ENCODE measurements at regions not wholly inside any gene's neighbourhood (a gene's known extent, or its start where the extent isn't known, plus 50 kb on each side); places are given as distances from the start of the nearest gene placed in this dataset.

DNA sequence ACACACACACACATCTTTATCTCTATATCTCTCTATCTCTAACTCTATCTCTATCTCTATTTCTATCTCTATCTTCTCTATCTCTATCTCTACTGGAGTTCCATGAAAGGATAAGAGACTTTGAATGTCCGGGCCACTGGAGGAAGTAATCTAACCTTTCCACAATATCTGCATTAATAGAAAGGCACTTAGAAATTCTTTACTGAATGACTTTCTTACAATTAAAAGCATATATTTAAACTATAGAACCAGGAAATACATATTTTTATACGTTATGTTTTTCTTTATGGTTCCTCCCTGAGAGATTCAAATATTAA, 234.9 kb downstream of the TRIB2 start:
- CTCF ChIA-PET = interaction anchor here (2.1 to 2.9 kb wide), 3 partner anchors 12 to 55 kb away, joined by 5 to 12 read pairs (median 12); no protein-coding TSS in a partner anchor
- Histone ChIP-seq H3K9ac (replicated peaks; ENCODE audit: extremely low read depth, insufficient read depth, low read length) (no peak overlapping the region), H3K79me2 (ENCODE audit: control insufficient read depth, insufficient read depth, low read length) (no peaks in the 10 kb centered on the region), H3K4me3 (replicated peaks in 1 of 3; ENCODE audit: insufficient read depth in 1 of 3, low read depth in 1 of 3, low read length in 3 of 3) (no peak overlapping the region), H3K4me1 (ENCODE audit: control insufficient read depth, extremely low read depth, insufficient read depth, low read length) (peaks cover 17% of the 10 kb centered on the region), H3K36me3 (ENCODE audit: control insufficient read depth in 2 of 2, extremely low read depth in 1 of 2, insufficient read depth in 2 of 2, low read length in 2 of 2) (no peaks in the 10 kb centered on the region), H3K9me1 (replicated peaks; ENCODE audit: control insufficient read depth, extremely low read depth, insufficient read depth, low read length) (no peaks in the 10 kb centered on the region), H3K27me3 (ENCODE audit: control insufficient read depth in 2 of 2, insufficient read depth in 2 of 2, low read length in 2 of 2) (no peaks in the 10 kb centered on the region), H4K20me1 (replicated peaks; ENCODE audit: control insufficient read depth, extremely low read depth, insufficient read depth, low read length) (no peaks in the 10 kb centered on the region), H3K9me3 (replicated peaks; ENCODE audit: control insufficient read depth, insufficient read depth, low read length) (no peaks in the 10 kb centered on the region), H3K4me2 (ENCODE audit: insufficient read depth, low read length) (peak overlapping the region; percentile 90), H3K27ac (ENCODE audit: insufficient read depth, low read depth, low read length) (peak overlapping the region; percentile 54), H2AFZ (ENCODE audit: low read depth, low read length) (no peak overlapping the region)
- TSS peak; percentile 98 for BruUV-seq (replicated peaks)
- no peak for FAIRE-seq
- DNase-seq (ENCODE audit: low read depth, low spot score) = no peak
- dilution Hi-C loops (cut with MboI; ENCODE audit: extremely low pct_ligation_motif_present, low sequenced_read_pairs) = no loop called here
- intact Hi-C loops (cut with micrococcal nuclease) = loop anchor here (1.0 to 10.0 kb wide), 4 partner anchors 14 to 777 kb away; no protein-coding TSS in a partner anchor
- no peak for TF ChIP-seq POLR2A (IDR thresholded peaks at IDR 0.05; ENCODE audit: low read depth, low read length)
- TF ChIP-seq MYC (IDR thresholded peaks at IDR 0.05; ENCODE audit: low read depth, low read length) = no peak
- peak; percentile 57 for TF ChIP-seq GATA2 (IDR thresholded peaks at IDR 0.05; ENCODE audit: insufficient read depth, insufficient read length, low read depth, low read length)
- TF ChIP-seq CTCF (IDR thresholded peaks at IDR 0.05; ENCODE audit: extremely low read depth in 1 of 2, insufficient read depth in 1 of 2, low read depth in 1 of 2, low read length in 2 of 2) = no peak
- no peak for TF ChIP-seq JUN (IDR thresholded peaks at IDR 0.05; ENCODE audit: borderline replicate concordance, insufficient read depth, insufficient read length, low read depth)
- POLR2A ChIA-PET = no interaction called here

GRCh38 chr2:12953596-12953995, 236.9 kb downstream of the TRIB2 start:
- FAIRE-seq = no peak
- Histone ChIP-seq H3K4me2 (ENCODE audit: insufficient read depth, low read length) (no peak overlapping the region), H3K79me2 (ENCODE audit: control insufficient read depth, insufficient read depth, low read length) (no peaks in the 10 kb centered on the region), H3K9me1 (replicated peaks; ENCODE audit: control insufficient read depth, extremely low read depth, insufficient read depth, low read length) (no peaks in the 10 kb centered on the region), H2AFZ (ENCODE audit: low read depth, low read length) (no peak overlapping the region), H3K4me1 (ENCODE audit: control insufficient read depth, extremely low read depth, insufficient read depth, low read length) (peaks cover 17% of the 10 kb centered on the region), H3K36me3 (ENCODE audit: control insufficient read depth in 2 of 2, extremely low read depth in 1 of 2, insufficient read depth in 2 of 2, low read length in 2 of 2) (no peaks in the 10 kb centered on the region), H3K9ac (replicated peaks; ENCODE audit: extremely low read depth, insufficient read depth, low read length) (no peak overlapping the region), H3K4me3 (replicated peaks in 1 of 3; ENCODE audit: insufficient read depth in 1 of 3, low read depth in 1 of 3, low read length in 3 of 3) (no peak overlapping the region), H4K20me1 (replicated peaks; ENCODE audit: control insufficient read depth, extremely low read depth, insufficient read depth, low read length) (no peaks in the 10 kb centered on the region), H3K9me3 (replicated peaks; ENCODE audit: control insufficient read depth, insufficient read depth, low read length) (no peaks in the 10 kb centered on the region), H3K27ac (ENCODE audit: insufficient read depth, low read depth, low read length) (no peak overlapping the region), H3K27me3 (ENCODE audit: control insufficient read depth in 2 of 2, insufficient read depth in 2 of 2, low read length in 2 of 2) (no peaks in the 10 kb centered on the region)
- ChIA-PET POLR2A (no interaction called here), CTCF (interaction anchor here (2.5 to 2.9 kb wide), 2 partner anchors 22 to 53 kb away, joined by 12 read pairs; no protein-coding TSS in a partner anchor)
- TF ChIP-seq EZH2 (IDR thresholded peaks at IDR 0.05; ENCODE audit: borderline replicate concordance, low read depth, low read length, severe bottlenecking) (no peak), GATA2 (IDR thresholded peaks at IDR 0.05; ENCODE audit: insufficient read depth, insufficient read length, low read depth, low read length) (no peak), JUN (IDR thresholded peaks at IDR 0.05; ENCODE audit: borderline replicate concordance, insufficient read depth, insufficient read length, low read depth) (no peak), MAX (IDR thresholded peaks at IDR 0.05; ENCODE audit: insufficient read depth, insufficient read length) (no peak), CTCF (IDR thresholded peaks at IDR 0.05; ENCODE audit: extremely low read depth in 1 of 2, insufficient read depth in 1 of 2, low read depth in 1 of 2, low read length in 2 of 2) (no peak), FOS (IDR thresholded peaks at IDR 0.05; ENCODE audit: borderline replicate concordance, insufficient read depth, low read length) (no peak), MYC (IDR thresholded peaks at IDR 0.05; ENCODE audit: low read depth, low read length) (no peak), POLR2A (IDR thresholded peaks at IDR 0.05; ENCODE audit: low read depth, low read length) (no peak), POLR2AphosphoS5 (IDR thresholded peaks at IDR 0.05; ENCODE audit: insufficient read depth, low read depth, low read length) (no peak)
- intact Hi-C loops (cut with micrococcal nuclease) (loop anchor here (10.0 kb wide), 1 partner anchor 779 kb away; no protein-coding TSS in a partner anchor), dilution Hi-C loops (cut with MboI; ENCODE audit: extremely low pct_ligation_motif_present, low sequenced_read_pairs) (no loop called here)
- BruUV-seq (replicated peaks) = no TSS peak
- no peak for DNase-seq (ENCODE audit: low read depth, low spot score)

Measured in endothelial cell of umbilical vein (primary cell).